Right lobe of liver (tissue), 6 donors: ENCODE measurements at regions not wholly inside any gene's neighbourhood (a gene's known extent, or its start where the extent isn't known, plus 50 kb on each side); places are given as distances from the start of the nearest gene placed in this dataset.
"Not testable (repeated sequence)": the region's sequence is repeated elsewhere in the genome, so short reads cannot be mapped to it uniquely, and the experiment has no call there.

Experiments used
- ATAC-seq, 4 donors: fragments of 200-7000 bp; cut with Tn5 transposase; one replicate each; pipeline ENCODE4 v1.9.1; 2020; ENCODE audit warnings: mild to moderate bottlenecking in 4 of 4, moderate library complexity in 4 of 4
- DNase-seq, 3 donors: peaks; one replicate each; pipeline ENCODE4 v3.0.0-alpha.2; 2020
- H3K27ac ChIP-seq, 3 donors: fragments of 200-600 bp; one replicate each; pipeline ENCODE4 v1.8.0; 2022
- H3K27me3 ChIP-seq, 2 donors: fragments of 200-600 bp; one replicate each; pipeline ENCODE4 v1.8.0; 2022
- H3K36me3 ChIP-seq, 4 donors: fragments of 200-600 bp; sonication (generic) in 1 of 4; one replicate each; pipeline versions ENCODE4 v1.5.1 to v1.8.0; 2017 to 2022; ENCODE audit warnings: control low read depth in 1 of 4
- H3K4me1 ChIP-seq, 4 donors: fragments of 200-600 bp; sonication (generic) in 1 of 4; one replicate each; pipeline versions ENCODE4 v1.5.1 to v1.8.0; 2017 to 2022; ENCODE audit warnings: control low read depth in 1 of 4
- H3K4me3 ChIP-seq, 3 donors: fragments of 200-600 bp; one replicate each; pipeline ENCODE4 v1.8.0; 2022
- H3K9me3 ChIP-seq, 4 donors: fragments of 200-600 bp; sonication (generic) in 1 of 4; one replicate each; pipeline versions ENCODE4 v1.5.1 to v1.8.0; 2017 to 2022; ENCODE audit warnings: control low read depth in 1 of 4
- POLR2A ChIP-seq: fragments of 450-650 bp; IDR thresholded peaks from one replicate; pipeline ENCODE4 v1.6.1; 2017; ENCODE audit warnings: antibody characterized with exemption, mild to moderate bottlenecking
- whole genome bisulfite sequencing: methylation state at CpG from one replicate; pipeline ENCODE4 v1.1.6; 2018; ENCODE audit warnings: low coverage, low lambda C conversion rate; ENCODE audit not compliant: insufficient coverage; ENCODE audit errors: missing lambda C conversion rate; 5-methylcytosine and 5-hydroxymethylcytosine counted together
- intact Hi-C, 2 donors: fragments of 100-400 bp; cut with DNase I; formaldehyde crosslinking; loops; one replicate each; pipeline versions ENCODE4 v1.11.2 to v1.14.1; 2022
- TF ChIP-seq, protein P1 (sequence below), 4 donors: fragments of 200-600 bp in 3 of 4; fragments of 450-650 bp in 1 of 4; IDR thresholded peaks; one replicate each; pipeline versions ENCODE4 v1.5.1 to v1.8.0; 2016 to 2022; ENCODE audit warnings: antibody characterized with exemption in 4 of 4, mild to moderate bottlenecking in 2 of 4
- donor health status: DM: no; HTN: yes; CAD: no.
- donor health status: DM: no; HTN: no; CAD: no.
- donor health status: DM: no; HTN: no; CAD: no.
- donor health status: DM: no; HTN: yes; CAD: no.
- donor health status: DM: no; HTN: yes; CAD: no.

DNA sequence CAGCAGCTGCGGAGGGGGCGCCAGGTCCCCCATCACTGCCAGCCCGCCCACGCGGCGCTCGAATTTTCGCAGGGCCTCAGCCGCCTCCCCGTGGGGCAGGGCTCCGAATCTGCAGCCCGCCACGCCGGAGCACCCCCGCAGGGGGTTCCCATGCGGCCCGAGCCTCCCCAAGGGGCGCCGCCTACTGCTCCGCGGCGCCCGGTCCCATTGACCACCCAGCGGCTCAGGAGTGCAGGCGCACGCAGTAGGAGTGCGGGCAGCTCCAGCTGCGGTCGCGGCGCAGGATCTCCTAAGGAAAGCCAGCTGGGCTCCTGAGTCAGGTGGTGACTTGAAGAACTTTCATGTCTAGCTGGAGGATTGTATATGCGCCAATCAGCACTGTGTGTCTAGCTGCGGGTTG lies 155.3 kb upstream of the RREB1 start:
- H3K36me3 ChIP-seq: no peaks in the 10 kb centered on the region
- no peak overlapping the region for H3K27ac ChIP-seq
- intact Hi-C loops: no loop called here
- TF ChIP-seq POLR2A: no peak
- TF ChIP-seq, protein P1, sequence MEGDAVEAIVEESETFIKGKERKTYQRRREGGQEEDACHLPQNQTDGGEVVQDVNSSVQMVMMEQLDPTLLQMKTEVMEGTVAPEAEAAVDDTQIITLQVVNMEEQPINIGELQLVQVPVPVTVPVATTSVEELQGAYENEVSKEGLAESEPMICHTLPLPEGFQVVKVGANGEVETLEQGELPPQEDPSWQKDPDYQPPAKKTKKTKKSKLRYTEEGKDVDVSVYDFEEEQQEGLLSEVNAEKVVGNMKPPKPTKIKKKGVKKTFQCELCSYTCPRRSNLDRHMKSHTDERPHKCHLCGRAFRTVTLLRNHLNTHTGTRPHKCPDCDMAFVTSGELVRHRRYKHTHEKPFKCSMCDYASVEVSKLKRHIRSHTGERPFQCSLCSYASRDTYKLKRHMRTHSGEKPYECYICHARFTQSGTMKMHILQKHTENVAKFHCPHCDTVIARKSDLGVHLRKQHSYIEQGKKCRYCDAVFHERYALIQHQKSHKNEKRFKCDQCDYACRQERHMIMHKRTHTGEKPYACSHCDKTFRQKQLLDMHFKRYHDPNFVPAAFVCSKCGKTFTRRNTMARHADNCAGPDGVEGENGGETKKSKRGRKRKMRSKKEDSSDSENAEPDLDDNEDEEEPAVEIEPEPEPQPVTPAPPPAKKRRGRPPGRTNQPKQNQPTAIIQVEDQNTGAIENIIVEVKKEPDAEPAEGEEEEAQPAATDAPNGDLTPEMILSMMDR (IDR thresholded peaks at IDR 0.05): no peak
- no peak for DNase-seq
- no peak overlapping the region for H3K4me3 ChIP-seq
- 100% methylated on average over 1 of the region's 33 CpGs for WGBS
- H3K4me1 ChIP-seq: peaks cover 0 to 7% (median 0%) of the 10 kb centered on the region in 4 donors
- H3K27me3 ChIP-seq: no peaks in the 10 kb centered on the region
- no peaks in the 10 kb centered on the region for H3K9me3 ChIP-seq
- ATAC-seq: peak in 1 of 4 donors; percentile 17

DNA sequence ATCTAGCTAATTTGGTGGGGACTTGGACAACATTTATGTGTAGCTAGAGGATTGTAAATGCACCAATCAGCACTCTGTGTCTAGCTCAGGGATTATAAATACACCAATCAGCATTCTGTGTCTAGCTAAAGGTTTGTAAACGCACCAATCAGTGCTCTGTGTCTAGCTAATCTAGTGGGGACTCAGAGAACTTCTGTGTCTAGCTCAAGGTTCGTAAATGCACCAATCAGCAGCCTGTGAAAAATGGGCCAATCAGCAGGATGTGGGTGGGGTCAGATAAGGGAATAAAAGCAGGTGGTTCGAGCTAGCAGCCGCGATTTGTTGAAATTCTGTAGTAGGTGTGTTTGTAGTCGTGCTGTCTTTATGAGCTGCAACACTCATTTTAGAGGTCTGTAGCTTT lies 154.8 kb upstream of the RREB1 start:
- H3K27ac ChIP-seq, intact Hi-C loops, H3K27me3 ChIP-seq, H3K4me3 ChIP-seq, H3K9me3 ChIP-seq, DNase-seq, H3K36me3 ChIP-seq, ATAC-seq: not testable (repeated sequence)
- H3K4me1 ChIP-seq: peaks cover 0 to 11% (median 1%) of the 10 kb centered on the region in 4 donors
- 100% methylated on average over 4 of the region's 6 CpGs for WGBS

DNA sequence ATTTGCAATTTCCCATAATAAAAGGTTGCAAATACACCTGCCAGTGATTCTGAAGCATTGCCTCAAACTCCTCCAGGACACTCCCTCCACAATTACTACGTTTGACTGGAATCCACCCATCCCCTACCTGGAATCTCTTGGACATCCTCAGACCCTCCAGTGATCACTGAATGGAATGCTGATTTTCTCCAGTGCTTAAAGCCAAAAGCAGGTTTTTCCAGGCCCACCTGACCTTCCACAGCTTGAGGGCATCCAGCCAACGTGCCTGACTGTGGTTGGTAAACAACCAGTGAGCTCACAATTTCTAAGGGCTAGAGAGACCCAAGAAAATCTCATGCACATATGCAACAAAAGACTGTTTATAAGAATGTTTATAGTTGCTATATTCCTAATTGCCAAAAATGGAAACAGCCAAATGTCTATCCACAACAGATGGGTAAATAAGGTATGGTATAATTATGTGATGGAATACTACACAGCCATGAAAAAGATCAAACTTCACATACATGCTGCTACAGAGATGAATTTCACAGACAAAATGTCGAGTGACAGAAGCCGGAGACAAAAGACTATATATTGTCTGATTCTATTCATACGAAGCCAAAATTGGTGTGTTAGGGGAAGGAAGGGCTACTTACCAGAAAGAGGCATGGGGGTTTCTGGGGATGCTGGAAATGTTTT lies 147.1 kb upstream of the RREB1 start:
- 60% methylated on average over 5 of the region's 5 CpGs for WGBS
- no peaks in the 10 kb centered on the region for H3K27me3 ChIP-seq
- intact Hi-C loops: no loop called here
- H3K4me3 ChIP-seq: no peak overlapping the region
- H3K4me1 ChIP-seq: peaks cover 0 to 17% (median 3%) of the 10 kb centered on the region in 4 donors
- ATAC-seq: no peak
- H3K9me3 ChIP-seq: no peaks in the 10 kb centered on the region
- DNase-seq: no peak
- H3K36me3 ChIP-seq: no peaks in the 10 kb centered on the region
- no peak for TF ChIP-seq POLR2A
- TF ChIP-seq, protein P1 (IDR thresholded peaks at IDR 0.05): no peak
- no peak overlapping the region for H3K27ac ChIP-seq

DNA sequence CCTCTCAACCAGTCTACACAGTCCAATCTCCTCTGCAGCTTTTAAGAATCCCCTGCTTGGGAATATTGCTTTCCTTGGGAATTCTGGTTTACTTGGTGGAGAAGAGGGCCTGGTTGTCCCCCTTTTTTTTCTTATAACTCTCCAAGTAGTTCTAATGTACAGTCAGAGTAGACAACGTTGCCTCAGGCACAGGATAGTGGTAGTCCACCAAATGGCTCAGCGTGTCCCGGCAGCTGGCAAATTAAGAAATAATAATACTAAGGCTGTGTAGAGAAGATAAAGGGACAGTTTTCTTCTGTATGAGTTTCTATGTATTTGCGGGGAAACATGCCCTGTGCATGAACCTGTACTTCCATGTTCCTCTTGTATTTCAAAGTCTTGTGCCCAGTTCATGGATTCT lies 145.7 kb upstream of the RREB1 start:
- no peak overlapping the region for H3K27ac ChIP-seq
- no peaks in the 10 kb centered on the region for H3K36me3 ChIP-seq
- 100% methylated on average over 4 of the region's 4 CpGs for WGBS
- TF ChIP-seq POLR2A: no peak
- TF ChIP-seq, protein P1 (IDR thresholded peaks at IDR 0.05): no peak
- H3K9me3 ChIP-seq: no peaks in the 10 kb centered on the region
- H3K4me3 ChIP-seq: no peak overlapping the region
- intact Hi-C loops: no loop called here
- no peaks in the 10 kb centered on the region for H3K27me3 ChIP-seq
- H3K4me1 ChIP-seq: peaks cover 0 to 15% (median 3%) of the 10 kb centered on the region in 4 donors
- no peak for ATAC-seq
- DNase-seq: no peak

DNA sequence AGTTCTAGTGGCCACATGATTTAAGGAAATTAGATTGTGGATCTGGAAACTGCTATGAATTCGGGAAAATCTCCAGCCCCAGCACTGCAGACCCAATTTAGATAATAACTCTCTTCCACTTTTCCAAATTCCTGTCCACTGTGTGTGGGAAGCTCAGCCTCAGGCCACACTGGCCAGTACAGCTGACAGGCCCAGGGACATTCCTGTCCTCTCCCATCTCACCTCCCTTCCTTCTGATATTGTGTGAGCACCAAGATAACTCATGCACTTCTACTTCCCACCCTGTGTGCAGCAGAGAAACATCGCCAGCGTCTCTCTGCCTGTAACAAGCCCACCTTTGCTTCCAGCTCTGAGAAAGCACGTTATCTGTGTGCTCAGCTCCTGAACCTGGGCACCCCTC lies 145.1 kb upstream of the RREB1 start:
- H3K4me1 ChIP-seq: peaks cover 0 to 9% (median 3%) of the 10 kb centered on the region in 4 donors
- no peaks in the 10 kb centered on the region for H3K9me3 ChIP-seq
- WGBS: 57% methylated on average over 2 of the region's 4 CpGs
- no peak overlapping the region for H3K4me3 ChIP-seq
- H3K36me3 ChIP-seq: no peaks in the 10 kb centered on the region
- intact Hi-C loops: no loop called here
- DNase-seq (no peak), ATAC-seq (no peak)
- TF ChIP-seq, protein P1 (IDR thresholded peaks at IDR 0.05): no peak
- TF ChIP-seq POLR2A: no peak
- no peaks in the 10 kb centered on the region for H3K27me3 ChIP-seq
- no peak overlapping the region for H3K27ac ChIP-seq

DNA sequence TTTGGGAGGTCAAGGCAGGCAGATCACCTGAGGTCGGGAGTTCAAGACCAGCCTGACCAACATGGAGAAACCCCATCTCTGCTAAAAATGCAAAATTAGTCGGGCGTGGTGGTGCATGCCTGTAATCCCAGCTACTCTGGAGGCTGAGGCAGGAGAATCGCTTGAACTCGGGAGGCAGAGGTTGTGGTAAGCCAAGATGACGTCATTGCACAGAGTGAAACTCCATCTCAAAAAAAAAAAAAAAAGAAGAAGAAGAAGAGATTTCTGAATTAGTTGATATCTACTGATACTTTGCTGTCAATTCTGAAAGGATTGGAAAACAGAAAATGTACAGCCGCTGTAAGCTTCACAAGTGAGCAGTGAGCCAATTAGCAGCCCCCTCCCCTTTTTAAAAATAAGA lies 144.4 kb upstream of the RREB1 start:
- 73% methylated on average over 3 of the region's 7 CpGs for WGBS
- H3K27me3 ChIP-seq, H3K36me3 ChIP-seq, H3K27ac ChIP-seq, H3K4me3 ChIP-seq, DNase-seq, H3K4me1 ChIP-seq, intact Hi-C loops, ATAC-seq, H3K9me3 ChIP-seq: not testable (repeated sequence)
